ENCODE measurements at regions not wholly inside any gene's neighbourhood (a gene's known extent, or its start where the extent isn't known, plus 50 kb on each side); places are given as distances from the start of the nearest gene placed in this dataset.
A peak's percentile ranks its signal among the peaks of the same experiment; 100 is the strongest.
"Not testable (repeated sequence)": the region's sequence is repeated elsewhere in the genome, so short reads cannot be mapped to it uniquely, and the experiment has no call there.

- no peak for DNase-seq (ENCODE audit: low read depth)
Observed at GRCh38 chr5:75002271-75002670, 50.1 kb downstream of the GCNT4 start.

- peak; percentile 24 for DNase-seq (ENCODE audit: low read depth)
Observed at GRCh38 chr5:74995926-74996325, 56.4 kb downstream of the GCNT4 start.

GRCh38 chr5:74994826-74995225 lies 57.5 kb downstream of the GCNT4 start:
- DNase-seq (ENCODE audit: low read depth) = no peak

GRCh38 chr5:74993743-74994142 lies 58.6 kb downstream of the GCNT4 start:
- no peak for DNase-seq (ENCODE audit: low read depth)

GRCh38 chr5:74992791-74993190 lies 59.6 kb downstream of the GCNT4 start:
- no peak for DNase-seq (ENCODE audit: low read depth)

GRCh38 chr5:74991522-74991921 lies 60.8 kb downstream of the GCNT4 start:
- no peak for DNase-seq (ENCODE audit: low read depth)

GRCh38 chr5:74990194-74990593 lies 62.2 kb downstream of the GCNT4 start:
- DNase-seq (ENCODE audit: low read depth) = no peak

- no peak for DNase-seq (ENCODE audit: low read depth)
Observed at GRCh38 chr5:74988273-74988983, 63.9 kb downstream of the GCNT4 start.

GRCh38 chr5:74978345-74978744 lies 74.0 kb downstream of the GCNT4 start:
- no peak for DNase-seq (ENCODE audit: low read depth)

- DNase-seq (ENCODE audit: low read depth) = no peak
Observed at GRCh38 chr5:74977471-74977870, 74.9 kb downstream of the GCNT4 start.

- no peak for DNase-seq (ENCODE audit: low read depth)
Observed at GRCh38 chr5:74976651-74977050, 75.7 kb downstream of the GCNT4 start.

GRCh38 chr5:74975582-74975981 lies 76.8 kb downstream of the GCNT4 start:
- no peak for DNase-seq (ENCODE audit: low read depth)

- DNase-seq (ENCODE audit: low read depth) = no peak
Observed at GRCh38 chr5:74974451-74975091, 77.8 kb downstream of the GCNT4 start.

GRCh38 chr5:74973694-74974093 lies 78.7 kb downstream of the GCNT4 start:
- no peak for DNase-seq (ENCODE audit: low read depth)

- DNase-seq (ENCODE audit: low read depth) = no peak
Observed at GRCh38 chr5:74971947-74972460, 80.4 kb downstream of the GCNT4 start.

- DNase-seq (ENCODE audit: low read depth) = not testable (repeated sequence)
Observed at GRCh38 chr5:74970891-74971290, 81.5 kb downstream of the GCNT4 start.

GRCh38 chr5:74969726-74970125 lies 82.6 kb downstream of the GCNT4 start:
- no peak for DNase-seq (ENCODE audit: low read depth)

GRCh38 chr5:74966141-74967026 lies 86.0 kb downstream of the GCNT4 start:
- DNase-seq (ENCODE audit: low read depth) = no peak

GRCh38 chr5:74963407-74963806 lies 89.0 kb downstream of the GCNT4 start:
- no peak for DNase-seq (ENCODE audit: low read depth)

GRCh38 chr5:74957906-74958305 lies 91.7 kb upstream of the FAM169A start:
- no peak for DNase-seq (ENCODE audit: low read depth)

- no peak for DNase-seq (ENCODE audit: low read depth)
Observed at GRCh38 chr5:74957029-74957784, 91.0 kb upstream of the FAM169A start.

GRCh38 chr5:74956278-74956677 lies 90.1 kb upstream of the FAM169A start:
- no peak for DNase-seq (ENCODE audit: low read depth)
